Right atrium auricular region (tissue), 2 donors: ENCODE measurements at regions not wholly inside any gene's neighbourhood (a gene's known extent, or its start where the extent isn't known, plus 50 kb on each side); places are given as distances from the start of the nearest gene placed in this dataset.

Experiments used
- DNase-seq: peaks from one replicate; pipeline ENCODE4 v3.0.0-alpha.2; 2019; ENCODE audit warnings: low spot score
- H3K27ac ChIP-seq, 2 donors: fragments of 200-600 bp; sonication (generic); 1 replicate in 1 of 2; 2 replicates in 1 of 2; pipeline ENCODE4 v1.5.1; 2016 to 2019
- H3K27me3 ChIP-seq, 2 donors: fragments of 200-600 bp; sonication (generic); one replicate each; pipeline versions ENCODE4 v1.5.1 to v1.6.0; 2017 to 2019
- H3K36me3 ChIP-seq: fragments of 200-600 bp; sonication (generic); one replicate; pipeline ENCODE4 v1.5.1; 2016
- H3K4me1 ChIP-seq, 2 donors: fragments of 200-600 bp; sonication (generic); one replicate each; pipeline versions ENCODE4 v1.5.1 to v1.6.0; 2017 to 2019
- H3K4me3 ChIP-seq, 2 donors: fragments of 200-600 bp; sonication (generic); 1 replicate in 1 of 2; 2 replicates in 1 of 2; pipeline ENCODE4 v1.5.1; 2017 to 2019; ENCODE audit warnings: mild to moderate bottlenecking in 1 of 2, moderate library complexity in 1 of 2
- H3K9me3 ChIP-seq, 2 donors: fragments of 200-600 bp; sonication (generic); one replicate each; pipeline ENCODE4 v1.5.1; 2019
- CTCF ChIP-seq, 2 donors: fragments of 200-600 bp; sonication (generic); IDR thresholded peaks; one replicate each; pipeline ENCODE4 v1.5.1; 2019; ENCODE audit warnings: antibody characterized with exemption in 2 of 2

DNA sequence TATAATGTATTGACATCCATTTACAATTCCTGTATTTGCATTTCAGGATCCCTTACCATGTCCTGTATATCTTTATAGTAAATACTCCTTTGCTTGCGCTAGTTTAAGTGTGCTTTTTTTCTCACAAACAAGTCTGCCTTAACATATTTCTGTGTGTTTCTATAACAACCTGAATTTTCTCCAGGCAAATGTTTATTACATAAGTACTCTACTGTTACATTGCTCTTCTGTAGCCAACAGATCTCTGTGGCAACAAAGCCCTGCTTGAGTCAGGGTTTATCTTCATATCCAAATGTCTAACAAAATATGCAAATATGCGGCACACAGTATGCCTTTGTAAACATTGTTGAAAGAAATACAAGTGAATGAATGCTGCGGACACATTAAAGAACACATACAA lies 625.5 kb downstream of the TLL1 start:
- no peaks in the 10 kb centered on the region for H3K36me3 ChIP-seq
- H3K9me3 ChIP-seq = no peaks in the 10 kb centered on the region
- no peaks in the 10 kb centered on the region for H3K27me3 ChIP-seq
- no peak for DNase-seq
- no peak overlapping the region for H3K4me3 ChIP-seq
- TF ChIP-seq CTCF (IDR thresholded peaks at IDR 0.05) = no peak
- H3K4me1 ChIP-seq = no peaks in the 10 kb centered on the region
- no peak overlapping the region for H3K27ac ChIP-seq

DNA sequence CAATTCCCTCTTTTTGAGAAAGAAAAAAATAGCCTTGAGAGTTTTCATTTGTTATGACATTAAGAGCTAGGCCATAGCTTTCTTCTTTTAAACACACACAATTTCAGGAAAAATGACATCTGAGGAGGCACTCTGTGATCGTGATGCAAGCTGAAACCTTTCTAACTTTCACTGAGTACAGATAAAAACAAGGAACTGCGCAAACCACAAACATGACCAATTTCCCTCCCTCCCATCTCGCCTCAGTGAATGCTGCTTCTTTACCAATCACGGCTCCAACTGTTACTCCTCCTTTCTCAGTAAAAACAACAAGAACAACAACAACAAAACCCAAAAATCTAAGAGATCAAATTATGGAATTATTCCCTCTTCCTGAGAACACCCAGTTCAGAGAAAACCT lies 626.8 kb downstream of the TLL1 start:
- Histone ChIP-seq H3K27me3 (no peaks in the 10 kb centered on the region), H3K4me1 (no peaks in the 10 kb centered on the region), H3K9me3 (no peaks in the 10 kb centered on the region), H3K27ac (no peak overlapping the region), H3K4me3 (no peak overlapping the region), H3K36me3 (no peaks in the 10 kb centered on the region)
- DNase-seq = no peak
- TF ChIP-seq CTCF (IDR thresholded peaks at IDR 0.05) = no peak

DNA sequence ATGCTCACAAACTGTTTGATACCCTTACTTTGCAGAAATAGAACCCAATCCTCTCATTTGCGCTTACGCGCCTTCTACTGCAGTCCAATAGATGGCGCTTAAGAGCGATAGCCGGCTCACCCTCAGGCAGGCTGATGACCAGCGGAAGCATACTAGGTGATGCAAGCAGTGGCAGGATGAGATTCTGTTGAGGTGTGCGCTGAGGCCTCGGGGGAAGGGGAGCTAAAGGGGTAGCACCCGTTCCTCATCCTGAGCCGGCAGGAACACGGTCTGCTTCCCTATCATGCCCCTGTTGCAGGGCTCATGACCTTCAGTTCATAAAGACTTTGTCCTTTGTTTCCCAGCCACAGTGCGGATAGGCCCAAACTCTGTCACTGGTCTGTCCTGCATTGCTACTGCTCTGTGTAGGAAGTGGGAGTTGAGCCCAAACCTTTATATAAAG lies 628.9 kb downstream of the TLL1 start:
- Histone ChIP-seq H3K27ac (no peak overlapping the region), H3K36me3 (no peaks in the 10 kb centered on the region), H3K4me1 (no peaks in the 10 kb centered on the region), H3K9me3 (no peaks in the 10 kb centered on the region), H3K27me3 (no peaks in the 10 kb centered on the region), H3K4me3 (no peak overlapping the region)
- no peak for DNase-seq
- TF ChIP-seq CTCF (IDR thresholded peaks at IDR 0.05) = peak in 1 of 2 donors; percentile 28

DNA sequence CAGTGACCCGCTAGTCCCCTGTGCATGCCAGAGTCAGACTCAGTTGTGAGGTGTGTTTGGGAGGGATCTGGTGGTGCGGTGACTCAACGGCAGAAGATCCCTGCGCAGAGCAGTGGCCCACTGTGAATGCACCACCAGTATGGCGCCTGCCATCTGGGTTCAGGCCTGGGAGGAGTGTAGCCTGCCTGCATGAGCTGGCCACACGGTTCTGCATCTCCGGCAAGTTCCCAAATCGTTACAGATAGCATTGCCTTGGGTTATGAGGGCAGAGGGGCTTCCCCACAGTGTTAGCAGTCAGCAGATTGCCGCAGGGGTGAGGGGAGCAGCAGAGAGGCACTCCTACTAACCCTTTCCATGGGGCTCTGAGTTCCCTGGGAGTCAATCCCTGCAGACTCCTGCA lies 629.6 kb downstream of the TLL1 start:
- Histone ChIP-seq H3K4me3 (no peak overlapping the region), H3K4me1 (no peaks in the 10 kb centered on the region), H3K9me3 (no peaks in the 10 kb centered on the region), H3K36me3 (no peaks in the 10 kb centered on the region), H3K27ac (no peak overlapping the region), H3K27me3 (no peaks in the 10 kb centered on the region)
- DNase-seq = no peak
- TF ChIP-seq CTCF (IDR thresholded peaks at IDR 0.05) = no peak

GRCh38 chr4:166506051-166506450 lies 633.0 kb downstream of the TLL1 start:
- Histone ChIP-seq H3K4me3 (no peak overlapping the region), H3K27me3 (no peaks in the 10 kb centered on the region), H3K27ac (no peak overlapping the region), H3K9me3 (no peaks in the 10 kb centered on the region), H3K36me3 (no peaks in the 10 kb centered on the region), H3K4me1 (no peaks in the 10 kb centered on the region)
- no peak for TF ChIP-seq CTCF (IDR thresholded peaks at IDR 0.05)
- DNase-seq = no peak

DNA sequence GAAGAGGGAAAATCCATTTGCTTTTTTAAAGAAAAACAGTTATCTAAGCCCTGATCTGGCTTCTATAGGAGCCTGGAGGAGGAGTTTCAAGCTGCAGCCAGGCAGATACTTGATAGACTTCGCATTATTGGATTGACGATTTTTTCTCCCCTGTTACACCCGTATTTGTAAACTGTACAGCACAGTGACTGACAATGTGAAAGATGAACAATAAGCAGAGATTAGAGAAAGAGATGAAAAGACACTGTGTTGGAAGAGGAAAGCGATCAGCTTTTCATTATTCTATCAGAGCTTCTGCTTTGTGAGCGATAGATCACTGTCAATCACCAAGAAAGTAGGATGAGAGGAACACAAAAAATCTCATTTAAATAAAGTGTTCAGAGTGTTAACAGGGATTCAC lies 639.2 kb downstream of the TLL1 start:
- H3K27me3 ChIP-seq = no peaks in the 10 kb centered on the region
- H3K36me3 ChIP-seq = no peaks in the 10 kb centered on the region
- H3K27ac ChIP-seq = no peak overlapping the region
- H3K4me1 ChIP-seq = no peaks in the 10 kb centered on the region
- no peak overlapping the region for H3K4me3 ChIP-seq
- no peak for TF ChIP-seq CTCF (IDR thresholded peaks at IDR 0.05)
- H3K9me3 ChIP-seq = no peaks in the 10 kb centered on the region
- DNase-seq = no peak
